Hematopoietic multipotent progenitor cell treated with erythropoietin and hydrocortisone succinate and interleukin-3 and kit ligand, for 17 days (in vitro differentiated cells): ENCODE measurements at regions not wholly inside any gene's neighbourhood (a gene's known extent, or its start where the extent isn't known, plus 50 kb on each side); places are given as distances from the start of the nearest gene placed in this dataset.

ENCODE experiments used
- DNase-seq: peaks from one replicate; pipeline ENCODE4 v3.0.0-alpha.2; 2015; ENCODE audit warnings: low spot score

- DNase-seq, result no peak
Measured at GRCh38 chr12:46449316-46449715, 76.7 kb upstream of the SLC38A2 start.

- DNase-seq, result no peak
Measured at GRCh38 chr12:46446645-46447044, 74.1 kb upstream of the SLC38A2 start.

GRCh38 chr12:46445551-46446235, 73.1 kb upstream of the SLC38A2 start:
- DNase-seq, result no peak

- DNase-seq, result no peak
Measured at GRCh38 chr12:46445093-46445492, 72.5 kb upstream of the SLC38A2 start.

- peak; percentile 19 for DNase-seq
Measured at GRCh38 chr12:46443594-46444263, 71.2 kb upstream of the SLC38A2 start.

- no peak for DNase-seq
Measured at GRCh38 chr12:46442738-46443137, 70.2 kb upstream of the SLC38A2 start.

GRCh38 chr12:46442239-46442638, 69.7 kb upstream of the SLC38A2 start:
- DNase-seq, result no peak

- no peak for DNase-seq
Measured at GRCh38 chr12:46439793-46440511, 67.4 kb upstream of the SLC38A2 start.

- no peak for DNase-seq
Measured at GRCh38 chr12:46438719-46439319, 66.2 kb upstream of the SLC38A2 start.

- no peak for DNase-seq
Measured at GRCh38 chr12:46438256-46438655, 65.7 kb upstream of the SLC38A2 start.

GRCh38 chr12:46437469-46437868, 64.9 kb upstream of the SLC38A2 start:
- DNase-seq, result no peak

GRCh38 chr12:46436747-46437146, 64.2 kb upstream of the SLC38A2 start:
- no peak for DNase-seq

- DNase-seq, result no peak
Measured at GRCh38 chr12:46435625-46436024, 63.1 kb upstream of the SLC38A2 start.

- DNase-seq, result no peak
Measured at GRCh38 chr12:46435029-46435428, 62.5 kb upstream of the SLC38A2 start.

- no peak for DNase-seq
Measured at GRCh38 chr12:46433829-46434228, 61.3 kb upstream of the SLC38A2 start.

- no peak for DNase-seq
Measured at GRCh38 chr12:46432325-46432724, 59.8 kb upstream of the SLC38A2 start.

- no peak for DNase-seq
Measured at GRCh38 chr12:46430340-46430948, 57.9 kb upstream of the SLC38A2 start.
